Mammary epithelial cell (primary cell): ENCODE measurements at regions not wholly inside any gene's neighbourhood (a gene's known extent, or its start where the extent isn't known, plus 50 kb on each side); places are given as distances from the start of the nearest gene placed in this dataset.

Experiments
- EZH2 ChIP-seq: IDR thresholded peaks from 2 replicates; pipeline ENCODE4 v1.6.1; 2012; ENCODE audit warnings: low read length, inconsistent platforms, borderline replicate concordance
- TF ChIP-seq, protein P1 (sequence below), 2 donors: IDR thresholded peaks in 1 of 2; conservative IDR thresholded peaks in 1 of 2; 2 replicates each; pipeline ENCODE4 v1.5.1; 2011 to 2012; ENCODE audit warnings: inconsistent platforms in 2 of 2, low read length in 2 of 2, mild to moderate bottlenecking in 2 of 2, control low read depth in 1 of 2, low read depth in 1 of 2; ENCODE audit not compliant: insufficient read depth in 1 of 2; ENCODE audit errors: extremely low read depth in 1 of 2

DNA sequence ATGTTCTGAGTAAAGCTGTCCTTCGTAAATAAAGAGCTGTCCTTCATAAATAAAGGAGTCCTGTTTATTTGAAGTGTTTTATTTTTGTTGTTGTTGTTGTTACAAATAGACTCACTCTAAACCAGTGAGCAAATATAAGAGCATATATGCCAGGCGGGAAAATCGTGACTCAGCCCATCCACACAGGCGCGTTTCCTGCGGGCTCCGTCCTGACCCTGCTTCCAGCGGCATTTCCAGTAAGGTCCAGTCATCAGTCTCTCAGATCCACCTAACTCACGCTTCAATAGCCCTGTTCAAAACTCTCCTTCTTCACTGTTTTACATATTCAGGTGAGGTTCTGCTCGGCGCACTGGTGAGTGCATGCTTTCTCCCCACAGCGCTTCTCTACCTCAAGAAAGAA is 277.2 kb upstream of the ADARB2 start:
- TF ChIP-seq, protein P1, sequence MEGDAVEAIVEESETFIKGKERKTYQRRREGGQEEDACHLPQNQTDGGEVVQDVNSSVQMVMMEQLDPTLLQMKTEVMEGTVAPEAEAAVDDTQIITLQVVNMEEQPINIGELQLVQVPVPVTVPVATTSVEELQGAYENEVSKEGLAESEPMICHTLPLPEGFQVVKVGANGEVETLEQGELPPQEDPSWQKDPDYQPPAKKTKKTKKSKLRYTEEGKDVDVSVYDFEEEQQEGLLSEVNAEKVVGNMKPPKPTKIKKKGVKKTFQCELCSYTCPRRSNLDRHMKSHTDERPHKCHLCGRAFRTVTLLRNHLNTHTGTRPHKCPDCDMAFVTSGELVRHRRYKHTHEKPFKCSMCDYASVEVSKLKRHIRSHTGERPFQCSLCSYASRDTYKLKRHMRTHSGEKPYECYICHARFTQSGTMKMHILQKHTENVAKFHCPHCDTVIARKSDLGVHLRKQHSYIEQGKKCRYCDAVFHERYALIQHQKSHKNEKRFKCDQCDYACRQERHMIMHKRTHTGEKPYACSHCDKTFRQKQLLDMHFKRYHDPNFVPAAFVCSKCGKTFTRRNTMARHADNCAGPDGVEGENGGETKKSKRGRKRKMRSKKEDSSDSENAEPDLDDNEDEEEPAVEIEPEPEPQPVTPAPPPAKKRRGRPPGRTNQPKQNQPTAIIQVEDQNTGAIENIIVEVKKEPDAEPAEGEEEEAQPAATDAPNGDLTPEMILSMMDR (conservative IDR thresholded peaks at IDR 0.05 in 1 of 2, IDR thresholded peaks at IDR 0.05 in 1 of 2; ENCODE audit: extremely low read depth in 1 of 2, insufficient read depth in 1 of 2, low read depth in 1 of 2, low read length in 2 of 2) = no peak
- no peak for TF ChIP-seq EZH2
